Subcutaneous abdominal adipose tissue (tissue), 5 donors: ENCODE measurements at regions not wholly inside any gene's neighbourhood (a gene's known extent, or its start where the extent isn't known, plus 50 kb on each side); places are given as distances from the start of the nearest gene placed in this dataset.
"Not testable (repeated sequence)": the region's sequence is repeated elsewhere in the genome, so short reads cannot be mapped to it uniquely, and the experiment has no call there.

Experiments
- H3K27ac ChIP-seq: one replicate; pipeline ENCODE4 v1.7.0; 2013; ENCODE audit warnings: low read depth, mild to moderate bottlenecking, inconsistent platforms, low read length, moderate library complexity
- H3K27me3 ChIP-seq, 5 donors: one replicate each; pipeline ENCODE4 v1.7.0; 2013; ENCODE audit warnings: low read length in 5 of 5, inconsistent platforms in 1 of 5; ENCODE audit not compliant: control insufficient read depth in 5 of 5, insufficient read depth in 4 of 5
- H3K36me3 ChIP-seq, 5 donors: one replicate each; pipeline ENCODE4 v1.7.0; 2013; ENCODE audit warnings: low read length in 5 of 5; ENCODE audit not compliant: control insufficient read depth in 5 of 5, insufficient read depth in 5 of 5
- H3K4me1 ChIP-seq, 5 donors: one replicate each; pipeline ENCODE4 v1.7.0; 2013; ENCODE audit warnings: low read length in 5 of 5, mild to moderate bottlenecking in 3 of 5, moderate library complexity in 1 of 5; ENCODE audit not compliant: control insufficient read depth in 5 of 5, insufficient read depth in 5 of 5
- H3K4me3 ChIP-seq, 5 donors: one replicate each; pipeline ENCODE4 v1.7.0; 2013; ENCODE audit warnings: low read length in 5 of 5, low read depth in 1 of 5
- H3K9ac ChIP-seq, 5 donors: one replicate each; pipeline ENCODE4 v1.7.0; 2013; ENCODE audit warnings: low read length in 5 of 5, mild to moderate bottlenecking in 4 of 5, moderate library complexity in 3 of 5
- H3K9me3 ChIP-seq, 5 donors: one replicate each; pipeline ENCODE4 v1.7.0; 2013; ENCODE audit warnings: low read length in 5 of 5; ENCODE audit not compliant: control insufficient read depth in 5 of 5
- donor health status: healthy.
- donor health status: healthy.
- donor health status: healthy.
- donor health status: healthy.
- donor health status: healthy.

GRCh38 chr5:40240671-40241070 is 439.0 kb upstream of the PTGER4 start:
- Histone ChIP-seq H3K4me3 (no peak overlapping the region), H3K27me3 (no peaks in the 10 kb centered on the region), H3K4me1 (no peaks in the 10 kb centered on the region), H3K36me3 (no peaks in the 10 kb centered on the region), H3K9ac (no peak overlapping the region), H3K27ac (no peak overlapping the region), H3K9me3 (peaks cover 4 to 11% (median 5%) of the 10 kb centered on the region in 5 donors)

DNA sequence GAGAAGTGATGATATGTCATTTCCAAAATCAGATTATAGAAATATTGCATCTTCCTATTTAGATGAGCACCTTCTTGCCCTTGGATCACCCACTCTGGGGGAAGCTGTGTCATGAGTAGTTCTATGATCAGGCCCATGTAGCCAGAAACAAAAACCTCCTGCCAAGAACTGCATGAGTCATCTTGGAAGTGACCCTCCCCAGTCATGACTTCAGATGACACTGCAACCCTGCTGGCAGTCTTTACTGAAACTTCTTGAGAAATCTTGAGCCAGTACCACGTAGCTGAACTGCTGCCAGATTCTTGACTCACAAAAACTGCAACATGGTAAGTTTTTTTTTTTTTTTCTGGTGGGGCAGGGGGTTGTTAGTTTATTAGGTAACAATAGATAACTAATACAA is 439.6 kb upstream of the PTGER4 start:
- no peak overlapping the region for H3K4me3 ChIP-seq

GRCh38 chr5:40238066-40238745 is 441.5 kb upstream of the PTGER4 start:
- Histone ChIP-seq H3K4me1 (no peaks in the 10 kb centered on the region), H3K36me3 (no peaks in the 10 kb centered on the region), H3K4me3 (no peak overlapping the region), H3K9me3 (peaks cover 4 to 11% (median 5%) of the 10 kb centered on the region in 5 donors), H3K27me3 (no peaks in the 10 kb centered on the region), H3K27ac (no peak overlapping the region), H3K9ac (no peak overlapping the region)

More for the DNA sequence above, 439.6 kb upstream of the PTGER4 start:
- H3K9ac ChIP-seq: no peak overlapping the region
- H3K4me1 ChIP-seq: no peaks in the 10 kb centered on the region
- H3K9me3 ChIP-seq: peaks cover 4 to 11% (median 5%) of the 10 kb centered on the region in 5 donors
- no peak overlapping the region for H3K27ac ChIP-seq
- no peaks in the 10 kb centered on the region for H3K36me3 ChIP-seq
- H3K27me3 ChIP-seq: no peaks in the 10 kb centered on the region

DNA sequence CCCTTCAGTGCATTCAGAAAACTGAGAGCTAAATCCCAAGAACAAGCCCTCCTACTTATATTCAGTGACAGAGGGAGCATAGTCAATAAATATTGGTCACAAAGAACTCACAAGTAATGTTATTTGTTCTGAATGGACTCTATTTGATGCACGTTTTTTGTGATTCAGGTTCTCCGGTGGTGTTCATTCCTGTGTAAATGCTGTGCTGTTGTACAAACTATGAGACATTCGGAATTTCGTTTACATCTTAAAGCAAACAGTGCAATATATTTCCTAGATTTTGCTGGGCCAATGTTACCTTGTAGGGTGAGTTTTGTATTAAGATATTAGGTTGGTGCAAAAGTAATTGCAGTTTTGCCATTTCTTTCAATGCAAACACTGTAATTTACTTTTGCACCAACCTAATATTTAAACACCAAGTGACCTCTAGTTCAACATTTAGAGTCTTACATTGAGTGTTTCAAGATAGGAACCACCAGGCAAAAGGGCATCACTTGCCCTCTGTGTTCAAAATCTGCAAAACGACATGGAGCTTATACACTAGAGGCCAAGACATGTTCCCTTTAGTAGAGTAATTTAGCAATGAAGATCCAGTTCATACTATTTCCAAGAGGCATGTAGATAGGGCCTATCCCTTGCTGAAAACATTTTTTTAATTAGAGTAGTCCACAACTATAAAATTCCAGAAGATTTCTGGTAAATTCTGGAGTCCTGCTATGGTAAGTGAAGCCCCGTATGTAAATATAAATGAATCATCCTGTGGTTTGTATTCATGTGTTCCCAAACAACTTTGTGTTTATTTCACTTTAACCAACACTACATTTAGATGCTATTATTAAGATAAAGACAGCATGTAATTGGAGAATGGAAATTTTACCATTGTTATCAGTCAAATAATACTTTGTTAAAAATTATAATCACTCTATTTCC is 444.0 kb upstream of the PTGER4 start:
- no peaks in the 10 kb centered on the region for H3K36me3 ChIP-seq
- H3K9ac ChIP-seq: no peak overlapping the region
- H3K9me3 ChIP-seq: peaks cover 1 to 11% (median 5%) of the 10 kb centered on the region in 5 donors
- H3K4me3 ChIP-seq: no peak overlapping the region
- H3K4me1 ChIP-seq: no peaks in the 10 kb centered on the region
- no peak overlapping the region for H3K27ac ChIP-seq
- no peaks in the 10 kb centered on the region for H3K27me3 ChIP-seq

- Histone ChIP-seq H3K9me3 (no peaks in the 10 kb centered on the region), H3K9ac (no peak overlapping the region), H3K4me1 (no peaks in the 10 kb centered on the region), H3K27ac (no peak overlapping the region), H3K36me3 (no peaks in the 10 kb centered on the region), H3K4me3 (no peak overlapping the region), H3K27me3 (no peaks in the 10 kb centered on the region)
Measured at GRCh38 chr5:40233268-40233667, 446.4 kb upstream of the PTGER4 start.

- no peak overlapping the region for H3K4me3 ChIP-seq
- H3K9ac ChIP-seq: no peak overlapping the region
- no peaks in the 10 kb centered on the region for H3K9me3 ChIP-seq
- peaks cover 0 to 7% (median 3%) of the 10 kb centered on the region in 5 donors for H3K4me1 ChIP-seq
- no peaks in the 10 kb centered on the region for H3K36me3 ChIP-seq
- H3K27me3 ChIP-seq: no peaks in the 10 kb centered on the region
- no peak overlapping the region for H3K27ac ChIP-seq
Measured at GRCh38 chr5:40227931-40228330, 451.8 kb upstream of the PTGER4 start.

DNA sequence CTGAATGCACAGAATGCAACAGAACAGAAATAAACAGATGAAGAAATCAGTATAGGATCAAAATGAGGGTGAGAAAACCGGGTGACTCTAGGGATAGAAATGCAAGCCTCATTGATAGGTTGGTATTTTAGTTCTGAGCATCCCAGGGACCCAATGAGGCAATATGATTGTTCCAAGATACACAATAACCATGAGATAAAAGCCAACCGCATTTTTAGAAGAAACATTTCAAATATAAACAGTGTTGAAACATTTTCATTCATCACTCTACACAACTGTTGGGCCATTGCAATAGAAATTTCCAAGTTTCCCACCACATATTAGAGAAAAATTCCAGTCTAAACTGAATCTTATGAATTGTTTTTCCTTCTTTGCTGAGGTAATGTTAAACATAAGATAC is 452.3 kb upstream of the PTGER4 start:
- H3K27ac ChIP-seq: no peak overlapping the region
- no peak overlapping the region for H3K4me3 ChIP-seq
- peaks cover 0 to 7% (median 3%) of the 10 kb centered on the region in 5 donors for H3K4me1 ChIP-seq
- no peak overlapping the region for H3K9ac ChIP-seq
- no peaks in the 10 kb centered on the region for H3K27me3 ChIP-seq
- no peaks in the 10 kb centered on the region for H3K36me3 ChIP-seq
- no peaks in the 10 kb centered on the region for H3K9me3 ChIP-seq

- Histone ChIP-seq H3K27ac (no peak overlapping the region), H3K36me3 (no peaks in the 10 kb centered on the region), H3K4me1 (peaks cover 0 to 7% (median 3%) of the 10 kb centered on the region in 5 donors), H3K4me3 (no peak overlapping the region), H3K9me3 (no peaks in the 10 kb centered on the region), H3K9ac (no peak overlapping the region), H3K27me3 (no peaks in the 10 kb centered on the region)
Measured at GRCh38 chr5:40226906-40227305, 452.8 kb upstream of the PTGER4 start.

DNA sequence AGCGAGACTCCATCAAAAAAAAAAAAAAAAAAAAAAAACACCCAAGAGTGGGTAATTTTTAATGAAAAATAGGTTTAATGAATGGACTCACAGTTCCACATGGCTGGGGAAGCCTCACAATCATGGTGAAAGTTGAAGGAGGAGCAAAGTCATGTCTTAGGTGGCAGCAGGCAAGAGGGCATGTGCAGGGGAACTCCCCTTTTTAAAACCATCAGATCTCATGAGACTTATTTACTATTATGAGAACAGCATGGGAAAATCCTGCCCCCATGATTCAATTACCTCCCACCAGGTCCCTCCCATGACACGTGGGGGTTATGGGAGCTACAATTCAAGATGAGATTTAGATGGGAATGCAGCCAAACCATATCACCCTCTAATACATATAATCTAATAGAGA is 454.6 kb upstream of the PTGER4 start:
- H3K4me1 ChIP-seq, H3K27ac ChIP-seq, H3K36me3 ChIP-seq, H3K9ac ChIP-seq, H3K9me3 ChIP-seq, H3K4me3 ChIP-seq, H3K27me3 ChIP-seq: not testable (repeated sequence)

GRCh38 chr5:40224421-40224820 is 455.3 kb upstream of the PTGER4 start:
- Histone ChIP-seq H3K27me3 (no peaks in the 10 kb centered on the region), H3K9ac (no peak overlapping the region), H3K4me3 (no peak overlapping the region), H3K9me3 (no peaks in the 10 kb centered on the region), H3K4me1 (peaks cover 0 to 7% (median 3%) of the 10 kb centered on the region in 5 donors), H3K27ac (no peak overlapping the region), H3K36me3 (no peaks in the 10 kb centered on the region)
